Inflammatory macrophage (primary cell): ENCODE measurements at regions not wholly inside any gene's neighbourhood (a gene's known extent, or its start where the extent isn't known, plus 50 kb on each side); places are given as distances from the start of the nearest gene placed in this dataset.

Experiments
- DNase-seq, 2 donors: peaks; one replicate each; pipeline ENCODE4 v3.0.0-alpha.2; 2020 to 2022

GRCh38 chr18:54532222-54532621, 58.8 kb upstream of the DYNAP start:
- no peak for DNase-seq

- DNase-seq: no peak
Observed at GRCh38 chr18:54532962-54533361, 58.1 kb upstream of the DYNAP start.
